DMS 273 treated with DMSO at 0.1 percent for 48 hours (cell line): ENCODE measurements at regions not wholly inside any gene's neighbourhood (a gene's known extent, or its start where the extent isn't known, plus 50 kb on each side); places are given as distances from the start of the nearest gene placed in this dataset.

Source experiments
- DNase-seq: peaks from one replicate; lab custom pipeline; 2025; lab: John Stamatoyannopoulos, UW

DNA sequence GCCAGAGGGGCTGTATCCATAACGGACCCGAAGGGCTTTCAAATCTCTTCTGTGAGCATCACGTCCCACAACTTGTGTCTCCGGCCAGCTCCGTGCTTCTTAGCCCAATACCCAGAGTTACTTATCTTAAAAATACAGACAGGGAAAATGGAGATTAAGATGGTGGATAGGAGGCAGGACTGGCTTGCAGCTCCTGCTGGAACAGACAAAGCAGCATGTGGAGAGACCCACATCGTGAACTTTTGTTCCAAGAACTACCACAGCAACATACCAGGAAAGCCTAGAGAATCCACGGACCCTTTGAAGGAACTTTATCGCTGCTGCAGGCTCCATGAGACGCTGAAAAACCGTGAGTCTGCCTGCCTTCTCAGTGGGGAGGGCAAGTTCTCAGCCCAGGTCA is 113.7 kb downstream of the RNASET2 start:
- DNase-seq: no peak

- DNase-seq: no peak
Measured at GRCh38 chr6:166841216-166841615, 115.1 kb downstream of the RNASET2 start.

DNA sequence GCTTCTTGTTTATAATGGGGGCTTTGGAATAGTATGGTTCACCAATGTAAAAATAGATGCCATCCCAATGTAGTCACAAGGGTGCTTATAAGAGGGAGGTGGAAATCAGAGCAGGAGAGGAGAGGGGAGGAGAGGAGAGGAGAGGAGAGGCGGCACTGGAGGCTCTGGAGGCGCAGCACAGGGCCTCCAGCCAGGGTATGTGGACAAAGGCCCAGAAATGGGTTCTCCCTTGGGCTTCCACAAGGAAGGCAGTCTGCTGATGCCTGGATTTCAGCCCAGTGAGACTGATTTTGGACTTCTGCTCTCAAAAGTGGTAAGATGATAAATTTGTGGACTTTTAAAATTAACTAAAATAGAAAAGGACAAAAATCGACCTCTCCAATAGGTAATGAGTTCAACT is 116.8 kb downstream of the RNASET2 start:
- DNase-seq: no peak

GRCh38 chr6:166838987-166839386 is 117.4 kb downstream of the RNASET2 start:
- DNase-seq: no peak

- DNase-seq: no peak
Measured at GRCh38 chr6:166836785-166837718, 119.3 kb downstream of the RNASET2 start.

DNA sequence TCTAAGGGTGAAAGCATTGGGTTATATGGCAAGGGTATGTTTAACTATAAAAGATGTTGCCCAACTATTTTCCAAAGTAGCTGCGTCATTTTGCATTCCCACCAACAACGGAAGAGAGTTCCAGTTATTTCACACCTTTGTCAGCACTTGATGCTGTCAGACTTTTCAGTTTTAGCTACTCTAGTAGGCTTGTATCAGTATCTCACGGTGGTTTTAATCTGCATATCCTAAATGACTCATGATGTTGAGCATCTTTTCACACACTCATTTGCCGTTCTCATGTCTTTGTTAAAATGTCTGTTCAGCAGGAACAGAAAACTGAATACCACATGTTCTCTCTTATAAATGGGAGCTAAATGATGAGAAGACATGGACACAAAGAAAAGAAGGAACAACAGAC is 122.3 kb downstream of the RNASET2 start:
- no peak for DNase-seq

DNA sequence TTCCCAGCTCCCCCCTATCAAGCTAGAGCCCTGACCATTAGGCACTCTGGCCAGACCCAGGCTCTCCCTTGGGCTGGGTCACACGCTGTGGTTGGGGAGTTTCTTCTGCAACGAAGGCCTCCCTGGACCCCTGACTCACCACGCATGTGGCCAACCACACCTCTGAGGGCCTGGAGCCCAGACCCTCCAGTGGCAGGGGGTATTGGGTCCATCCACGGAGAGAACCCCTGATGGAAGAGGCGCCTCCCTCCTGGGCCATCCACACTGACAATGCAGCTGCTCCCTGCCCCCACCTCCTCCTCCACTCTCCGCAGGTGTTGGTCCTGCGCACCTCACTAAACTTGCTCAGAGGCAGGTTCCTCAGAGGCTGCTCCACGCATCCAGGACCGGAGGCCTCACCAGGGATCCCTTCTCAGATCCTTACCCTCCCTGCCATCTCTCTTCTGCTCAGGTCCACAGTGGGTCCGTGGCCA is 125.4 kb downstream of the RNASET2 start:
- DNase-seq: no peak

- no peak for DNase-seq
Measured at GRCh38 chr6:166830185-166830890, 126.0 kb downstream of the RNASET2 start.

GRCh38 chr6:166826264-166826663 is 130.1 kb downstream of the RNASET2 start:
- no peak for DNase-seq

DNA sequence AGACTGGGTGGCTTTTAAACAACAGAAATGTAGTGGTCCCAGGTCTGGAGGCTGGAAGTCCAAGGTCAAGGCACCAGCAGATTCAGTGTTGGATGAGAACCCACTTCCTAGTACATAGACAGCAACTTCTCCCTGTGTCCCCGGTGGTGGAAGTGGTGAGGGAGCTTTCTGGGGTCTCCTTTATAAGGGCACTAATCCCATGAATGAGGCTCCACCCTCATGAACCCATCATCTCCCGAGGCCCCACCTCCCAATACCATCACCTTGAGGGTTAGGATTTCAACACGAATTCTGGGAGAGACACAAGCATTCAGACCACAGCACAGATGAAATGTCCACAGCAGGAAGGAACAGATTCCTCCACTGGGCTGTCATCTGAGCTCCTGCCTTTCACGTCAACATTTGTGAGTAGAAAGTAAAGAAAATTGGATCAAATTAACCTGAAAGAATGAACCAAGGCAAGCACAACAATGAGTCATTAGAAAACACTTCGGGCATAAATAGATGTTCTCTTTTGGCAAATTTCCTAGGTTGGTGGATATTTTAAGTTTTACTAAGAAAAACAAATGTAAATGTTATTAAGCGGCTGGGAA is 130.7 kb downstream of the RNASET2 start:
- DNase-seq: no peak

DNA sequence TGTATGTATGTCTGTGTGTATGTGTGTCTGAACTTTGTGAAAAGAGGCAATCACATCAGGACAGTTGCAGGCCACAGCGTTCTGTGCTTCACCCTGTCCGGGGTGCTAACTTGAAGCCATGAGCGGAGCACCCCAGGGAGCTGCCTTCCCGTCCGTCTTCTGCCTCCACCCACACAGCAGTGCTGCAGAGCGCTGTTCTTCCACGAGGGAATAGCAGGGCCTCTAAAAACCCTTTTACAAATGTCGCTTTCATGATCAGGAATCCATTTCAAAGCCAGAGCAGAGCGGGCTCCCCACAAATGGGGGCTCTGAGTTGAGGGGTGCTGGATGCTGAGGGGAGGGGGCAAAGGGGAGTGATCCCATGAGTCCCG is 131.5 kb downstream of the RNASET2 start:
- DNase-seq: no peak

DNA sequence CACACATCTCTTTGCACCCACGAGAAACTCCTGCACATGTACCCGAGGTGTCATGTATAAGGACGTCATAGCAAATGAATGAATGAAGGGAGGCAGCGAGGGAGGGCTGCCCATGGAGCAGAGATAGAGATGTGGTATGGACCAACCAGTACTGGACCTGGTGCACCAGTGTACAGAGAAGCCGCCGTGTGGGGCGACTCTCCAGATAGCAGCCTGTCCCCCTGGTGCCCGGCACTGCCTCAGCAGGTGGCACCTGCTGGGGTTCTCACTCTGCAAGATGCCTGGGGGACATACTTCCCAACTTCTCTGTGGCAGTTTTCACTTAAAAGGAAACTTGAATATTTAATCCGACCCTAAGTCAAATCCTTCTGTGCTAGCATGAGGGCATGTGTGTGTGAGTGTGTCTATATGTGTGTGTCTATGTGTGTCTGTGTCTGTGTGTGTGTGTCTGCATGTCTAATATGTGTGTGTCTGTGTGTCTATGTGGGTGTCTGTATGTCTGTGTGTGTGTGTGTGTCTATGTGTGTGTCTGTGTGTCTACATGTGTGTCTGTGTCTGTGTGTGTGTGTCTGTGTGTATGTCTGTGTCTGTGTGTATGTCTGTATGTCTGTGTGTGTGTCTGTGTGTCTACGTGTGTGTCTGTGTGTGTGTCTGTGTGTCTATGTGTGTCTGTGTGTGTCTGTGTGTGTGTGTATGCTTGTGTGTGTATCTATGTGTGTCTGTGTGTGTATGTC is 132.0 kb downstream of the RNASET2 start:
- DNase-seq: no peak

GRCh38 chr6:166822609-166823008 is 133.7 kb downstream of the RNASET2 start:
- DNase-seq: no peak

DNA sequence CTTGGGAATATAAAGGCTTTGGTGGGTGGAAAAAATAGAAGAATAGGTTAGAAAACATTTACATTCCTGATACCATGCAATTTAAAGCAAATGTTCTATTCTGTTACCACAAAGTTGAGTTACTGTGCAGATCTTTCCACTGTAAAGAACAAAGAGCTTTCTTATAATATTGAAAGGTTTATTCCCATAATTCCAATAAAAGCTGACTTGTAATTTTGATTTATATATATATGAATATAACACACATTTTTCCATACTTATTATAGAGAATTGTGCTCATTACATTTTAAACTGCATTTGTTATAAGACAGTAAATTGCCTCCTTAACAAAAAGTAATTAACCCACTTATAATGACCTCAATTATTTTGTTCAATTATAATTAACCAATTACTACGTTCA is 135.9 kb downstream of the RNASET2 start:
- no peak for DNase-seq

DNA sequence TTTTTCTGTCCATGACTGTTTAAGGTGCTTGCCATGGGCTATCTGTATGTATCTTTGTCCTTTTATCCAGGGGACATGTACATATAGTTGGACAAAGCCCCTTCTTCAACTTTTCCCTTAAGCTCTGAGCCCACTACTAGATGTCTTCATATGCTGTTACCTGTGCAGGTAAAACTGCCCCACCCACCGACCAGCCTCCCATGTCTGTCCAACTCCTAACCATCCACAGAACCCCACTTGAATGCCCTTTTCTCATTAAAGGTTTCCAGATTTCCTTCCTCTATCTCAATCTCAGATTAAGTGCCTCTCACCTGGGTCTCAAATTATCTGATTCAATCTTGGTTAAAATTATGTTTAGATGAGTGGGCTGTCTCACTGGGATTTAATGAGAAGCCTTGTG is 136.3 kb downstream of the RNASET2 start:
- DNase-seq: no peak

DNA sequence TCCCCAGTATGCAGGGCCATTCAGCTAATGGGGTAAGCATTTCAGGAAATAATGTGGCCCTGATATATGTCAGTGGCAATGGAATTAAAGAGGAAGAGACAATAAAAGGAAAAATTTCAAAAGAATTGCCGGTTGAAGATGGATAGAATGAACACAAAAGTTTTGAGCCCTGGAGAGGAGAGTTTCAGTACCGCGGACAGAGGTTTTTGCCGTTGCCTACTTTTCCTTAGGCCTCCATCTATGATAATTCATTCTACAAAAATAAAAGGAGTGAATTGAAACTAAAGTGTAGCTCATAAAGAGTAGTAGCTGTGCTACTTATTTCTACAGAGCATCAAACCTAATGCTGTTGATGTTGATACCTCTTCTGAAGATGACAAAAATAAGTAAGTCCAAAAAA is 140.7 kb downstream of the RNASET2 start:
- DNase-seq: no peak

DNA sequence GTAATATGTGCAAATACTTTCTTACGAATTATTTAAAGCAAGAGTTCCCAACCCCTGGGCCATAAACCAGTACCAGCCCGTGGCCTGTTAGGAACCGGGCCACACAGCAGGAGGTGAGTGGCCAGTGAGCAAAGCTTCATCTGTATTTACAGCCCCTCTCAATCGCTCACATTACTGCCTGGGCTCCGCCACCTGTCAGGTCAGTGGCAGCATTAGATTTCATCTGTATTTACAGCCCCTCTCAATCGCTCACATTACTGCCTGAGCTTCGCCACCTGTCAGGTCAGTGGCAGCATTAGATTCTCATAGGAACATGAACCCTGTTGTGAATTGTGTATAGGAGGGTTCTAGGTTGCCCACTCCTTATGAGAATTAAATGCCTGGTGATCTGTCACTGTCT is 142.0 kb downstream of the RNASET2 start:
- DNase-seq: no peak

- DNase-seq: no peak
Measured at GRCh38 chr6:166813461-166813860, 142.9 kb downstream of the RNASET2 start.

DNA sequence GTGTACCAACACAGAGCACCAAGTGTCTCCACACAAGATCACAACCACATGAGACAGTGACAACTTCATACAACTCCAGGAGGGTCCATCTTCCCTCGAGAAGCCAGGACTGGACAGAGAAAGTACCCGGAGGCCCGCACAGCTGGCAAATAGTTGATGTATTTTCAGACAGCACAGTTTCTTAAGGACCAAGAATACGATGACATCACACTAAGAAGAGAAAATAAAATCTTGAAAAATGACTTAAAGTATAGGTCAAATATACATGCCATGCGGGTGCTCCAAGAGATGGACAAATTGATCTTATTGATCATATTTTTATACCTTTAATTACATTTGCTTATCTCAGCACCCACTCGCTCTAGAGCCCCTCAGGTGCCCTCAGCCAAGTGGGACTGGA is 145.5 kb downstream of the RNASET2 start:
- DNase-seq: no peak

GRCh38 chr6:166809721-166810120 is 146.6 kb downstream of the RNASET2 start:
- no peak for DNase-seq

- no peak for DNase-seq
Measured at GRCh38 chr6:166806962-166807757, 149.2 kb downstream of the RNASET2 start.
